ENCODE measurements at regions not wholly inside any gene's neighbourhood (a gene's known extent, or its start where the extent isn't known, plus 50 kb on each side); places are given as distances from the start of the nearest gene placed in this dataset.

DNA sequence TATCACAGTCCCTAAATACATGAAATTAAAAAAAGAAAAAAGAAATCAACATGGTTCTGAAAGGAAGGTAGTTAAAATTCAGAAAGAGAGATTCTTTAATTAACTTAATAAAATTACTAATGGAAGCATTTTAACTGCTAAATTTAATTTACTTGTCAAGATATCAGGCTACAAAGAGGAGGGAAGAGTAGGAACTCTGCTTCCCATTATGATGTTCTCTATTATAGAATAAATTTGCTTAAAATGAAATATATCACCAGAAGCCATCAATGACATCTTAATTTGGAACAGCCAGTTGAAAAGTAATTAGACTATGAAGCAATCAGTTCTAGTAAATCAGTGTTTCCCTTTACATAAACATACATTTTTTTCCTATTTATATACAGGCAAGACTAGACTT is 611.8 kb upstream of the FANCL start:
- no peak for DNase-seq (ENCODE audit: low read depth in 2 of 3, low spot score in 1 of 3)

DNA sequence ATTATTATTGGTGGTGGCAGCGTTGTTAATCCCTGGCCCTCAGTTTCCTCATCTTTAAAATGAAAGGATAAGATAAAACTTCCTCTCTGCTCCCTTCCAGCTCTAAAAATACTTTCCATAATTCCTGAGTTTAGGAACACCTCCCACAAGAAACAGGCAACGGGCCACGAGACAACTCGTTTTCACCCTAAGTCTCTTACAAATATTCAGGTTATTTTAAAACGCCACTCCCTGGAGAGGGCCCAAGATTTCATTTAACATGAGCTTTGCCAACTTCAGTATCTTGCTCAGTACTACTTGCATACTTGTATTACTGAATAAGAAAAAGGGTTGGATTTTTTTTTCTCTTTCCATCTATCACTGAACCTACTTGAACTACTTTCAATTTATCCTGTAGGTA is 611.1 kb upstream of the FANCL start:
- no peak for DNase-seq (ENCODE audit: low read depth in 2 of 3, low spot score in 1 of 3)

DNA sequence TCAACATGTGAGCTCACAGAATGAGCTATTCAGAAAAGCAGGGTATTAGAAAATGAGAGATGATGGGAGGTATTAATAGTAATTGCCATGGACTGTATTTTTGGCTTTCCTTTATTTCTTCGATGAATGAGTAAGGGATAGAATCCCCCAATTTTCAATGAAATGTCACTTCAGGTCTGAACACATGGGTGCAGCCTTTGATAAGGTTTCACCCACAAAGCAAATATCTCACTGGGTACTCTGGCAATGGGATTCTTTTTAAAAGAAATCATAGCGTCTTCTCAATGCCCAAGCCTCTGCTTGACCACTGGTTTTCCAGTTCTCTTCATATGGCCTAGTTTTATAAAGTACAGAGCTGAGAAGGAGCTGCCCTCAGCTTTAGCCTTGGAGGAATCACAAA is 610.5 kb upstream of the FANCL start:
- no peak for DNase-seq (ENCODE audit: low read depth in 2 of 3, low spot score in 1 of 3)

DNA sequence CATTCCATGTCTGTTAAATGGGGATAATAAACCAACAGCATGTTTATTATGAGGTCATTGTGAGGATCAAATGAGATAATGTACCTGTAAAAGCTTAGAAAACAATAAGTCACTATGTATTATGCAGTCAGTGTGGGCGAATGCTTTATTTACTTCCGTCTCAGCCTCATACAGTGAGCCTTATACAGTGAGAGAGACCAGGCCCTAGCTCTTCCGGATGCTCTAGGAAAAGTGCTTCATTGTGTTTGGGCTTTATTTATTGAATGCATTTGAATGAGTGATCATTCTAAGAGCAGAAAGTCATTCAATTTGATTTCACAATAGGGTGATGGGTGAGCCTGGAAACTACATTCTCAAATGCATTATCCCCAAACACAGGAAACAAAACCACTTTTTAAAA is 603.9 kb upstream of the FANCL start:
- no peak for DNase-seq (ENCODE audit: low read depth in 2 of 3, low spot score in 1 of 3)

DNA sequence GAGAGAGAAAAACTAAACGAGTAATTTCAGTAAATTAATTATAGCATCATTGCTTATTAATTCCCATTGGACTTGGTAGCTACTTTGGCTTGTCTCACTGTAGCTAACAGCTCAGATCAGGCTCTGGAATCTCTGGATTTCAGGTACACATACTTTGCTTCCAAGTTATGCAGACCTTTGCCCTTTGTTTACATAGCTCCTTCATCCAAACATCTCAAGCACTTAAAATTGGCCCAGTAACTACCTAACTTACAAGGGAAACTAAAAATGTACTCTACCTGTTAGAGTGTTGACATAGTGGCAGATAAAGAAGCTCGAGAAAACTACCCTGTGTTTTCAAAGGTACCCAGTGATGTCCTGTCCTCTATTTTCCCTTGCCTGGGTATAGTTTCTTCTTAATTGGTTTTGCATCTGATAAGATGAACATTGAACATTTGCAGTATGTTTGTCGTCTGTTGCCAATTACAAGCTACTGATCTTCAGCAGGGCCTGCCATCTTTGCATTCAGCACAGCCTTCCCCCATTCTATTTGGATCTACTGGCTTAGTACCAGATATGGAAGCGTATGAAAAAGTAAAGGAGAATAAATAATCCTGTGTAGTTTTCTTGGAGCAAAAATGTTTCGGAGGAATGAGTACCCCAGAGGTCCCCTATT is 601.5 kb upstream of the FANCL start:
- no peak for DNase-seq (ENCODE audit: low read depth in 2 of 3, low spot score in 1 of 3)

DNA sequence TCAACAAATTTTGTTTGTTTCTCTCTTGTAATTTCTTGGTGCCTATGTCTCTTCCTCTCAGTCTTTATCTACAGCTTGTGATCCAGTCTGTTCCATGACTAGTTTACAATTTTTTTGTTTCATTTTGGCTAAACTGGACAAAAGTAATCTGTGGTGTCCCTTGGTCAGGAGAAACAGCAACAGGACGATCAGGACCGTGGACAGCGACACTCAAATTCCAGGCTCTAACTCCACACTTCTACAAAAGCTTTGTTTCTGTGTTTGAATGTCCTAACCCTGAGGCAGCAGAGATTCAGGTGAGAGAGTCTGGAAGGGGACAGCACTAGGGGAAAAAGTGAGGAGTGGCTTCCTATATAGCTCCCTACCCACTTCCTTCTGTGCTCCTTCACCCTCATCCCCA is 593.3 kb upstream of the FANCL start:
- DNase-seq (ENCODE audit: low read depth in 2 of 3, low spot score in 1 of 3): no peak

GRCh38 chr2:58826795-58827194 is 585.7 kb upstream of the FANCL start:
- DNase-seq (ENCODE audit: low read depth in 2 of 3, low spot score in 1 of 3): no peak

- no peak for DNase-seq (ENCODE audit: low read depth in 2 of 3, low spot score in 1 of 3)
These were observed 571.7 kb upstream of the FANCL start for GRCh38 chr2:58812771-58813344.

DNA sequence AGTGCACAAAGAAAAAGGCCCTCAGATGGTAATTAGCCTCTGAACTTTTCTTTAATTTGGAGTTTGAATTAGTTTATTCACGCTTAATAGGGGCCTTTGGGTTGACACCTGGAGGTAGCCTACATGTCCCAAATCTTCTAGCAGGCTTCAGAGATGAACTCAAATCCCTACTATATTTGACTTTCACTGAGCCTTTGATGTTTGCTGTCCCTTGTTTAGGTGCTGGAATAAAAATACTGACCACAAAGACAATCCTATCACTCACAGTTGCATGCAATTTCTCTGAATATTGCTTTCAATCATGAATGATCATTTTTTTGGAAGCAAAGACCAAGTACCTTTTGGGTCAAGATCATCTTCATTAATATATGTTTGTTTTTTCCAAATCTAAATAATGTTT is 564.0 kb upstream of the FANCL start:
- DNase-seq (ENCODE audit: low read depth in 2 of 3, low spot score in 1 of 3): no peak

DNA sequence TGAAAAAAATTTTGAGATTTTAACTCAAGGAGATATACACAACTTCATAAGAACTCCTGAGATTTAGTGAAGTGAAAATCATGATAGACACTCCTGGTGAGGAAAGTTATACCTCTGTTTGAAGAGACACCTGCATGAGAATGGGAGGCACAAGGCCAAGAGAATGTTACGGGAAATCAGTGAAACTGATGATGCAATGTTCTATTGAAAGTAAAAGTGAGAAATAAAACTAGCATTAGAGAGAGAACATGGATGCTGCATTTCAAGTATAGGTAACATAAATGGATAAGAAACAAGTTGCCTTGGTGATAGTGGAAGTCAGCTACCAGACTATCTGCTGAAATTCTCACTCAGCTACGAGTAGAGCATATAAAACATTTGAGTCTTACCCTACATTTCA is 562.1 kb upstream of the FANCL start:
- no peak for DNase-seq (ENCODE audit: low read depth in 2 of 3, low spot score in 1 of 3)

- no peak for DNase-seq (ENCODE audit: low read depth in 2 of 3, low spot score in 1 of 3)
These were observed 559.8 kb upstream of the FANCL start for GRCh38 chr2:58800881-58801280.

- no peak for DNase-seq (ENCODE audit: low read depth in 2 of 3, low spot score in 1 of 3)
These were observed 557.6 kb upstream of the FANCL start for GRCh38 chr2:58798676-58799208.

GRCh38 chr2:58796239-58796910 is 555.2 kb upstream of the FANCL start:
- no peak for DNase-seq (ENCODE audit: low read depth in 2 of 3, low spot score in 1 of 3)

- DNase-seq (ENCODE audit: low read depth in 2 of 3, low spot score in 1 of 3): no peak
These were observed 553.8 kb upstream of the FANCL start for GRCh38 chr2:58794916-58795315.

DNA sequence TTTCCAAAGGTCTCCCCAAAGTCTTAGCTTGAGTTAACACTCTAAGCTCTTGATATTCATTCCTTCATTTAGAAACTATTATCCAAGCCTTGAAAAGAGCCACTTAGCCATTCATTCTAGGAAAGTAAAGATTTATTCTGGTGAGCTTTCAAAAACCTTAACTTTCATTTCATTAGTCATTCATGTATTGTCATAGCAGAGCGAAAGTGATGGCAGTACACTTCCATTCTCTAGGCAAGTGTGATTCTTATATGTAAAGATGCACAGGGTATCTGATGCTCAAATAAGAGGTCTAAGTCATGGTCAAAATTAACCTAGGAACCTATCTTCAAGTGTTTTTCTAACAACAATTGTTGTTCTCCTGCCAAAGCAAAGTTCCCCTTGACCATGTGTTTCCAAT is 553.0 kb upstream of the FANCL start:
- no peak for DNase-seq (ENCODE audit: low read depth in 2 of 3, low spot score in 1 of 3)

DNA sequence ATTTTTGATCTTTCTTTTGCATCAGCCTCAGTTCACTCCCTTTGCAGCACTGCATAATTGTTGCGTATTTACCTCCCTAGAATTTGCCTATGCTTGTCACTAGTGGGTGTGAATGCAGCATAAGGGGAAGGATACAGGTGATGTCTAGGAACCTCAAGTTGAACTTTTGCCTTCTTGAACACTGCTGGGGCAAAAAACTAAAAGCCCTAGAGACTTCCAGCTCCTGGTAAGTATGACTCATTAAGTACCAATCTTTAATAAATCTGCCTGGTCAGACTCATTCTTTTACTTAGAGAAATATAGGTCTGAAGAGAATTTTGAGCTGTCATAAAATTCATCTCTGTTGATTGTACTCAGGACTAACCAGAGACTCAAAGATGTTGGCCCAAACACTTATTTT is 547.3 kb upstream of the FANCL start:
- DNase-seq (ENCODE audit: low read depth in 2 of 3, low spot score in 1 of 3): no peak

GRCh38 chr2:58770846-58771245 is 529.7 kb upstream of the FANCL start:
- DNase-seq (ENCODE audit: low read depth in 2 of 3, low spot score in 1 of 3): no peak

DNA sequence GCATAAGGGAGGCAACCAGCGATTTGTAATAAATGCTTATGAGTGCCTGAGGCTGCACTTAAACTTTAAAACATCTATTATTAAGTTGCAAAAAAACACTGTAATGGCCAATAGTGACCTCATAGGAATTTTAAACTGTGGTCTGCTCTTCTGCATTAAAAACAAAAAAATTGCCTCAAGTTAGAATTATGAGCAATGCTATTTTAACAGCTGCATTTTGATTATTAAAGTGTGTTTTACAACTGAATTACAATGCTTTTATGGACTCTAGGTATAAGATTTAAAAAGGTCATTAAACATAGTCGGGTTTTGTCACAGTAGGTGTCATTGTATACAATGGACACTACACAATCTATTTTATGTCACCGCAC is 528.7 kb upstream of the FANCL start:
- no peak for DNase-seq (ENCODE audit: low read depth in 2 of 3, low spot score in 1 of 3)

DNA sequence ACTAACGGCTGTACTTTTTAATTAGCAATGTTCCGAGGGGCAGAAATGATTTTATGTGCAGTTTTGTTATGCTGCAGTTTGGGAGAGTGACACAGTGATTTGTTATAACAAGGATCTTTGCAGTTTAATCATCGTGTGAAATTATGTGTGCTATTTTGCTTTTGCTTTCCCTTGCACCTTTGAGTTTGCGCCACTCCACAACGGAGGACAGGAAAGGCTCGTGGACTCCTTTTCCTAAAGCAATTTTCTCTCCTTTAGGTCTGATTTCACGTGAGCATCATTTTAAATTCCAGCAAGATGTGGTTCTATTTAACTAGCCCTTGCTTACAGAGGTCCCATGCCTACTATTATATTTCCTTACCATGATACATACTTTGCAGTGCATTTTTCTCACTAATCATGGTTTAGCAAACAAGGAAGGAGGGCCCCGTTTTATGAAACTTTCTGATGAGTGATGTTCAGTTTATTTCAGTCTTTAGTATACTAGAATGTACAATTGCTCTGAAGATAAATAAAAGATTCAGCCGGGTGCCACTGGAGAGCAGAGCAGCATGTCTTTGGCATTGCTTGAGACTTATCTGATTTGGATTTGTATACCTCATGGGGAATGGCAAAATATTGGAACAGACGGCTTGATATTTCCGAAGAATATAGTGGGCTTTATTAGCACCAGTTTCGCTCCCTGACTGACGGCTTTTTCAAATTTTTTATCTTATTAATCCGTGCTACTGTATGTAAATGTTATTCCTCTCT is 528.2 kb upstream of the FANCL start:
- no peak for DNase-seq (ENCODE audit: low read depth in 2 of 3, low spot score in 1 of 3)

DNA sequence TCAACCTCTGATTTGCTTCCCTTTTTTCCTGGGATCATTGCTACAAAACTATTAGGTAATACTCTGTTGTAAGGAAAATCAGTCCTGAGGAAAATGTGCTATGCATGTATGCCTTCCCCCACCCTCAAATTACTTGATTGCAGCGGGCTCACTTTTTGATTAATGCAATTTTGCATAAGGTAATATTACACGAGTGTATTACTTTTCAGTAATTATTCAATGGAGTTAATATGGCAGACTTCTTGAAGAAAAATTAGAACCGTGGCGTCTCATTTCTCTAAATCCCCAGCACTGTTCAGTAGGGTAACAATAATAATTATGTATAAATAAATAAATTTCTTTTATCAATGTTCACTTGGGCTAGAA is 527.6 kb upstream of the FANCL start:
- no peak for DNase-seq (ENCODE audit: low read depth in 2 of 3, low spot score in 1 of 3)

- no peak for DNase-seq (ENCODE audit: low read depth in 2 of 3, low spot score in 1 of 3)
These were observed 526.9 kb upstream of the FANCL start for GRCh38 chr2:58767828-58768714.
